Left lung (tissue), 4 donors: ENCODE measurements at regions not wholly inside any gene's neighbourhood (a gene's known extent, or its start where the extent isn't known, plus 50 kb on each side); places are given as distances from the start of the nearest gene placed in this dataset.

Experiments used
- ATAC-seq: fragments of 200-7000 bp; cut with Tn5 transposase; one replicate; pipeline ENCODE4 v1.9.1; 2020; ENCODE audit warnings: moderate library complexity
- DNase-seq, 4 donors: peaks; one replicate each; pipeline ENCODE4 v3.0.0-alpha.2; 2013 to 2020
- H3K27ac ChIP-seq, 2 donors: fragments of 200-600 bp; sonication (generic) in 1 of 2; one replicate each; pipeline versions ENCODE4 v1.5.0 to v1.8.0; 2020 to 2021
- H3K27me3 ChIP-seq, 2 donors: fragments of 200-600 bp; sonication (generic) in 1 of 2; one replicate each; pipeline versions ENCODE4 v1.5.0 to v1.8.0; 2020 to 2021
- H3K36me3 ChIP-seq, 2 donors: fragments of 200-600 bp; sonication (generic) in 1 of 2; one replicate each; pipeline versions ENCODE4 v1.5.0 to v1.8.0; 2020 to 2021
- H3K4me1 ChIP-seq, 2 donors: fragments of 200-600 bp; one replicate each; pipeline ENCODE4 v1.8.0; 2021
- H3K4me3 ChIP-seq, 2 donors: fragments of 200-600 bp; sonication (generic) in 1 of 2; one replicate each; pipeline versions ENCODE4 v1.5.0 to v1.8.0; 2020 to 2021; ENCODE audit warnings: mild to moderate bottlenecking in 1 of 2
- H3K9me3 ChIP-seq, 2 donors: fragments of 200-600 bp; sonication (generic) in 1 of 2; one replicate each; pipeline versions ENCODE4 v1.5.0 to v1.8.0; 2020 to 2021
- CTCF ChIP-seq, 2 donors: fragments of 200-600 bp; sonication (generic) in 1 of 2; IDR thresholded peaks; one replicate each; pipeline versions ENCODE4 v1.5.0 to v1.8.0; 2021; ENCODE audit warnings: antibody characterized with exemption in 2 of 2
- intact Hi-C, 2 donors: fragments of 100-400 bp; cut with DNase I; formaldehyde crosslinking; loops; one replicate each; pipeline versions ENCODE4 v1.11.2 to v1.14.2; 2022
- donor health status: DM: no; HTN: yes; CAD: no.
- donor health status: DM: no; HTN: no; CAD: no.

GRCh38 chrX:145002771-145003170 lies 244.5 kb upstream of the SPANXN1 start:
- ATAC-seq (no peak), DNase-seq (no peak)
- no peak overlapping the region for H3K27ac ChIP-seq
- H3K36me3 ChIP-seq = no peaks in the 10 kb centered on the region
- intact Hi-C loops = no loop called here
- H3K9me3 ChIP-seq = no peaks in the 10 kb centered on the region
- no peak for TF ChIP-seq CTCF (IDR thresholded peaks at IDR 0.05)
- no peaks in the 10 kb centered on the region for H3K4me1 ChIP-seq
- H3K4me3 ChIP-seq = no peak overlapping the region
- H3K27me3 ChIP-seq = no peaks in the 10 kb centered on the region

- no peak for TF ChIP-seq CTCF (IDR thresholded peaks at IDR 0.05)
- DNase-seq = no peak
Measured at GRCh38 chrX:145003443-145003842, 243.9 kb upstream of the SPANXN1 start.

DNA sequence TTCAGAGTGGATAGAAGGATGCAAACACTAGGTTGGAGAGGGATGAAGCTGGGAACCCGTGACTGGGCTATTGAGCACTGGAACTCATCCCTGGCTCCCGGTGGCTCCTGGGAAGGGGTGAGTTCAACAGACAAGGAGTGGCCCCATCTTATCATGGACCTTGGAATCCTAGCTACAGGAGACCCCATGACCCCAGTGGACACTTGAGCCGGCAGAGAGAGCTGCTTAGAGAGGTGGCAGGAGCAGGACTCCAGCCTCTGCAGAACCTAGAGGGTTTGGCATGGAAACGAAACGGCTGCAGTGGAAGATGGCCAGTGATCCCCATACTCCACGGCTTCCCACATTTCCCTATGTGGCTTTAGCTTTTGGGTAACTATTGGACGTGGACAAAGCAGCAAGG lies 205.8 kb upstream of the SPANXN1 start:
- H3K4me1 ChIP-seq = no peaks in the 10 kb centered on the region
- no peak for TF ChIP-seq CTCF (IDR thresholded peaks at IDR 0.05)
- intact Hi-C loops = no loop called here
- ATAC-seq (no peak), DNase-seq (no peak)
- H3K27me3 ChIP-seq = no peaks in the 10 kb centered on the region
- no peaks in the 10 kb centered on the region for H3K36me3 ChIP-seq
- no peak overlapping the region for H3K27ac ChIP-seq
- H3K9me3 ChIP-seq = no peaks in the 10 kb centered on the region
- H3K4me3 ChIP-seq = no peak overlapping the region

More at GRCh38 chrX:145003443-145003842, 243.9 kb upstream of the SPANXN1 start:
- Histone ChIP-seq H3K4me3 (no peak overlapping the region), H3K27me3 (no peaks in the 10 kb centered on the region), H3K36me3 (no peaks in the 10 kb centered on the region), H3K9me3 (no peaks in the 10 kb centered on the region), H3K27ac (no peak overlapping the region), H3K4me1 (no peaks in the 10 kb centered on the region)
- intact Hi-C loops = no loop called here
- peak; percentile 53 for ATAC-seq

- H3K9me3 ChIP-seq = no peaks in the 10 kb centered on the region
- intact Hi-C loops = no loop called here
- no peaks in the 10 kb centered on the region for H3K27me3 ChIP-seq
- H3K4me3 ChIP-seq = no peak overlapping the region
- no peak for TF ChIP-seq CTCF (IDR thresholded peaks at IDR 0.05)
- no peaks in the 10 kb centered on the region for H3K4me1 ChIP-seq
- H3K36me3 ChIP-seq = no peaks in the 10 kb centered on the region
- H3K27ac ChIP-seq = no peak overlapping the region
- ATAC-seq = peak; percentile 65
- DNase-seq = no peak
Measured at GRCh38 chrX:145068450-145068849, 178.9 kb upstream of the SPANXN1 start.

GRCh38 chrX:145099204-145099603 lies 148.1 kb upstream of the SPANXN1 start:
- DNase-seq = no peak
- H3K27me3 ChIP-seq = no peaks in the 10 kb centered on the region
- H3K27ac ChIP-seq = no peak overlapping the region
- H3K36me3 ChIP-seq = no peaks in the 10 kb centered on the region
- no peak overlapping the region for H3K4me3 ChIP-seq
- no peak for ATAC-seq
- H3K9me3 ChIP-seq = no peaks in the 10 kb centered on the region
- TF ChIP-seq CTCF (IDR thresholded peaks at IDR 0.05) = no peak
- H3K4me1 ChIP-seq = no peaks in the 10 kb centered on the region
- intact Hi-C loops = no loop called here
